IMR-90 (cell line): ENCODE measurements at regions not wholly inside any gene's neighbourhood (a gene's known extent, or its start where the extent isn't known, plus 50 kb on each side); places are given as distances from the start of the nearest gene placed in this dataset.

Source experiments
- ATAC-seq: fragments of 200-7000 bp; cut with Tn5 transposase; 2 replicates; pipeline ENCODE4 v1.9.1; 2020; ENCODE audit warnings: low read depth, mild to moderate bottlenecking, moderate library complexity
- BruUV-seq: library from RNA; stranded (reverse); fragments of 400-500 nt; replicated peaks from 2 replicates; lab custom pipeline; 2021; lab: Mats Ljungman, UMichigan
- CTCF ChIA-PET: fragments of 300-600 bp; formaldehyde crosslinking; extraction: SDS; loops from one replicate; lab custom pipeline; 2021; ENCODE audit warnings: antibody characterized with exemption; lab: Yijun Ruan, JAX
- POLR2A ChIA-PET: fragments of 300-600 bp; sonication (Branson Sonifier 250); formaldehyde crosslinking; loops from one replicate; lab custom pipeline; 2022; ENCODE audit warnings: antibody characterized with exemption; ENCODE audit not compliant: unreplicated experiment; lab: Charles Lee
- DNase-seq: peaks from one replicate; pipeline ENCODE4 v3.0.0; 2013
- H2AFZ ChIP-seq: replicated peaks from 2 replicates; pipeline ENCODE3; 2013; ENCODE audit warnings: low read length, mild to moderate bottlenecking; ENCODE audit not compliant: poor library complexity
- H2AK5ac ChIP-seq: 2 replicates; pipeline ENCODE4 v1.6.1; 2013; ENCODE audit warnings: low read depth, low read length, inconsistent platforms
- H2AK9ac ChIP-seq: replicated peaks from 2 replicates; pipeline ENCODE3; 2013; ENCODE audit warnings: mild to moderate bottlenecking, low read depth, low read length, moderate library complexity; ENCODE audit not compliant: poor library complexity
- H2BK120ac ChIP-seq: 2 replicates; pipeline ENCODE4 v1.6.1; 2013; ENCODE audit warnings: low read depth, low read length, inconsistent platforms
- H2BK15ac ChIP-seq: 3 replicates; pipeline ENCODE4 v1.6.1; 2013; ENCODE audit warnings: low read depth, low read length, inconsistent platforms
- H2BK20ac ChIP-seq: 2 replicates; pipeline ENCODE4 v1.6.1; 2013; ENCODE audit warnings: low read depth, mild to moderate bottlenecking, inconsistent platforms, low read length, moderate library complexity
- H2BK5ac ChIP-seq: 2 replicates; pipeline ENCODE4 v1.6.1; 2013; ENCODE audit warnings: mild to moderate bottlenecking, low read depth, low read length, inconsistent platforms; ENCODE audit not compliant: poor library complexity, severe bottlenecking
- H3K14ac ChIP-seq: replicated peaks from 2 replicates; pipeline ENCODE4 v1.6.1; 2013; ENCODE audit warnings: low read depth, low read length, inconsistent platforms
- H3K18ac ChIP-seq: 2 replicates; pipeline ENCODE4 v1.6.1; 2013; ENCODE audit warnings: low read depth, low read length, control low read depth
- H3K23ac ChIP-seq: 2 replicates; pipeline ENCODE4 v1.6.1; 2013; ENCODE audit warnings: low read depth, low read length, inconsistent platforms
- H3K27ac ChIP-seq: 2 replicates; pipeline ENCODE4 v1.5.1; 2013; ENCODE audit warnings: mild to moderate bottlenecking, control low read depth, low read length; ENCODE audit not compliant: insufficient read depth
- H3K27me3 ChIP-seq: 2 replicates; pipeline ENCODE4 v1.6.1; 2013; ENCODE audit warnings: low read length; ENCODE audit not compliant: control insufficient read depth, insufficient read depth
- H3K36me3 ChIP-seq: 2 replicates; pipeline ENCODE4 v1.6.1; 2013; ENCODE audit warnings: low read length, mixed read lengths; ENCODE audit not compliant: control insufficient read depth, insufficient read depth
- H3K4ac ChIP-seq: 2 replicates; pipeline ENCODE4 v1.6.1; 2013; ENCODE audit warnings: low read depth, low read length, inconsistent platforms
- H3K4me1 ChIP-seq: 2 replicates; pipeline ENCODE4 v1.6.1; 2013; ENCODE audit warnings: low read length, mixed read lengths; ENCODE audit not compliant: control insufficient read depth, insufficient read depth
- H3K4me2 ChIP-seq: 2 replicates; pipeline ENCODE4 v1.6.1; 2013; ENCODE audit warnings: low read depth, mild to moderate bottlenecking, control low read depth, low read length, moderate library complexity
- H3K4me3 ChIP-seq: 2 replicates; pipeline ENCODE4 v1.5.1; 2013; ENCODE audit warnings: low read depth, mild to moderate bottlenecking, control low read depth, low read length, moderate library complexity; ENCODE audit not compliant: insufficient read depth
- H3K56ac ChIP-seq: 2 replicates; pipeline ENCODE4 v1.6.1; 2013; ENCODE audit warnings: low read length, inconsistent platforms; ENCODE audit not compliant: insufficient read depth; ENCODE audit errors: extremely low read depth
- H3K79me1 ChIP-seq, 2 experiments: 2 replicates each; pipeline ENCODE4 v1.6.1; 2013; ENCODE audit warnings: low read length in 2 of 2, inconsistent platforms in 1 of 2, low read depth in 1 of 2
- H3K9ac ChIP-seq: 2 replicates; pipeline ENCODE4 v1.6.1; 2013; ENCODE audit warnings: low read depth, low read length, control low read depth
- H3K9me1 ChIP-seq: 2 replicates; pipeline ENCODE4 v1.6.1; 2013; ENCODE audit warnings: low read length, inconsistent platforms; ENCODE audit not compliant: insufficient read depth
- H3K9me3 ChIP-seq: 2 replicates; pipeline ENCODE4 v1.6.1; 2013; ENCODE audit warnings: low read length; ENCODE audit not compliant: control insufficient read depth, insufficient read depth
- H4K20me1 ChIP-seq: 2 replicates; pipeline ENCODE4 v1.6.1; 2013; ENCODE audit warnings: low read length, inconsistent platforms; ENCODE audit not compliant: insufficient read depth
- H4K5ac ChIP-seq: 2 replicates; pipeline ENCODE4 v1.6.1; 2013; ENCODE audit warnings: mild to moderate bottlenecking, low read depth, low read length, control low read depth
- H4K8ac ChIP-seq, 2 experiments: 2 replicates each; pipeline ENCODE4 v1.6.1; 2013; ENCODE audit warnings: low read depth in 2 of 2, low read length in 2 of 2, control low read depth in 1 of 2, inconsistent platforms in 1 of 2
- H4K91ac ChIP-seq: 2 replicates; pipeline ENCODE4 v1.6.1; 2013; ENCODE audit warnings: low read depth, low read length, inconsistent platforms; ENCODE audit not compliant: insufficient read depth
- BHLHE40 ChIP-seq: fragments of 150-350 bp; IDR thresholded peaks from 2 replicates; pipeline ENCODE4 v1.6.1; 2016; ENCODE audit warnings: mild to moderate bottlenecking, low read depth, low read length
- CEBPB ChIP-seq: IDR thresholded peaks from 2 replicates; pipeline ENCODE4 v1.6.1; 2012; ENCODE audit warnings: low read depth, low read length, improper control_type of control experiment
- CHD1 ChIP-seq: IDR thresholded peaks from 2 replicates; pipeline ENCODE4 v1.6.1; 2012; ENCODE audit warnings: low read depth, low read length, improper control_type of control experiment
- CTCF ChIP-seq: conservative IDR thresholded peaks from 2 replicates; pipeline ENCODE4 v1.5.1; 2012; ENCODE audit warnings: mild to moderate bottlenecking, low read depth, low read length, improper control_type of control experiment
- ELK1 ChIP-seq: fragments of 150-350 bp; IDR thresholded peaks from 2 replicates; pipeline ENCODE4 v1.6.1; 2016; ENCODE audit warnings: low read depth, mild to moderate bottlenecking, low read length, moderate library complexity, borderline replicate concordance
- FOS ChIP-seq: fragments of 150-350 bp; IDR thresholded peaks from 2 replicates; pipeline ENCODE4 v1.6.1; 2016; ENCODE audit warnings: low read depth, low read length
- MAFK ChIP-seq: IDR thresholded peaks from 2 replicates; pipeline ENCODE4 v1.6.1; 2012; ENCODE audit warnings: low read depth, low read length, improper control_type of control experiment
- MXI1 ChIP-seq: IDR thresholded peaks from 2 replicates; pipeline ENCODE4 v1.6.1; 2012; ENCODE audit warnings: low read depth, mild to moderate bottlenecking, low read length, moderate library complexity, borderline replicate concordance
- NFE2L2 ChIP-seq: fragments of 150-350 bp; IDR thresholded peaks from 2 replicates; pipeline ENCODE4 v1.6.1; 2016; ENCODE audit warnings: low read depth, mild to moderate bottlenecking, low read length
- POLR2A ChIP-seq: IDR thresholded peaks from 2 replicates; pipeline ENCODE4 v1.6.1; 2012; ENCODE audit warnings: mild to moderate bottlenecking, low read depth, low read length
- RAD21 ChIP-seq: IDR thresholded peaks from 2 replicates; pipeline ENCODE4 v1.6.1; 2012; ENCODE audit warnings: low read length, improper control_type of control experiment
- RCOR1 ChIP-seq: IDR thresholded peaks from 2 replicates; pipeline ENCODE4 v1.6.1; 2012; ENCODE audit warnings: mild to moderate bottlenecking, low read length, improper control_type of control experiment; ENCODE audit not compliant: insufficient replicate concordance
- RFX5 ChIP-seq: IDR thresholded peaks from 2 replicates; pipeline ENCODE4 v1.8.0; 2012; ENCODE audit warnings: low read depth, mild to moderate bottlenecking, low read length, moderate library complexity
- SMC3 ChIP-seq: fragments of 150-350 bp; IDR thresholded peaks from 2 replicates; pipeline ENCODE4 v1.6.1; 2016; ENCODE audit warnings: low read depth, mild to moderate bottlenecking, antibody characterized with exemption, low read length, moderate library complexity
- WGBS, 2 experiments: methylation state at CpG; one replicate each; pipeline versions ENCODE4 v1.1.5 to v1.1.7; 2013; ENCODE audit warnings: missing lambda C conversion rate in 2 of 2; ENCODE audit not compliant: insufficient read length in 1 of 2; ENCODE audit errors: extremely low coverage in 2 of 2; 5-methylcytosine and 5-hydroxymethylcytosine counted together
- dilution Hi-C: fragments of 300-500 bp; cut with HindIII; formaldehyde crosslinking; loops from one replicate; pipeline ENCODE4 v1.14.3; 2018; ENCODE audit warnings: low sequenced_read_pairs; ENCODE audit not compliant: unreplicated experiment
- in situ Hi-C: fragments of 300-500 bp; cut with MboI; formaldehyde crosslinking; loops from 3 replicates; pipeline ENCODE4 v1.14.3; 2019; ENCODE audit warnings: low sequenced_read_pairs, inconsistent platforms, mixed read lengths
- intact Hi-C: fragments of 100-400 bp; cut with micrococcal nuclease; formaldehyde crosslinking; loops from 2 replicates; pipeline ENCODE4 v1.10.0; 2022
- TF ChIP-seq, protein P1 (sequence below): fragments of 150-350 bp; IDR thresholded peaks from 2 replicates; pipeline ENCODE4 v1.6.1; 2017; ENCODE audit warnings: mild to moderate bottlenecking, antibody characterized with exemption, low read length, low read depth

DNA sequence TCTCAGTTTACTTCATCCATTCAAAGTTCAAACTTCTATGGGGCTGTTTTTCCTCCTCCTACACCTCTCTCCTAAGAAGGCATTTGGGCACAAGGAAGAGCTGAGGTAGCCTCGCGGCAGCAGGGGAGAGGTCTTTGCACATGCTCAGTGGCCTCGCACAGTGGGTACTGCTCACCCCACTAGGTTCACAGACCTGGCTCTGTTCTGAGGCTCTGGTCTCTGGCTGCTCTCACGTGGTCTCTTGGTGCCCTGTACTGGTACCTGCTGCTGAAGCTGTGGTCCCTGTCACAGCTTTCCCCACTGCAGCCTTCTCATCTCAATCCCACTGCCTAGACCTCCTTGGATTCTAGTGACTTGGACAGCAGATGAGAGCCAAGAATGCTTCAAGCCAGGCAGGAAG lies 134.7 kb upstream of the CRY1 start:
- DNase-seq (no peak), ATAC-seq (no peak)
- intact Hi-C loops, result no loop called here
- H3K9me3 ChIP-seq, result no peaks in the 10 kb centered on the region
- no peak overlapping the region for H2BK120ac ChIP-seq
- no peak overlapping the region for H2AFZ ChIP-seq
- H3K9ac ChIP-seq, result no peak overlapping the region
- H4K5ac ChIP-seq, result no peak overlapping the region
- dilution Hi-C loops, result no loop called here
- no TSS peak for BruUV-seq
- H3K4ac ChIP-seq, result no peak overlapping the region
- H4K91ac ChIP-seq, result no peak overlapping the region
- in situ Hi-C loops, result no loop called here
- H3K36me3 ChIP-seq, result no peaks in the 10 kb centered on the region
- H2BK15ac ChIP-seq, result no peak overlapping the region
- H2BK20ac ChIP-seq, result no peak overlapping the region
- no peak overlapping the region for H3K4me3 ChIP-seq
- POLR2A ChIA-PET, result no interaction called here
- no peak overlapping the region for H3K18ac ChIP-seq
- TF ChIP-seq MXI1, result no peak
- TF ChIP-seq MAFK, result no peak
- no peak for TF ChIP-seq SMC3
- no peak for TF ChIP-seq POLR2A
- no peak for TF ChIP-seq NFE2L2
- TF ChIP-seq RFX5, result no peak
- no peak for TF ChIP-seq RCOR1
- no peak for TF ChIP-seq CTCF
- TF ChIP-seq CHD1, result no peak
- TF ChIP-seq, protein P1, sequence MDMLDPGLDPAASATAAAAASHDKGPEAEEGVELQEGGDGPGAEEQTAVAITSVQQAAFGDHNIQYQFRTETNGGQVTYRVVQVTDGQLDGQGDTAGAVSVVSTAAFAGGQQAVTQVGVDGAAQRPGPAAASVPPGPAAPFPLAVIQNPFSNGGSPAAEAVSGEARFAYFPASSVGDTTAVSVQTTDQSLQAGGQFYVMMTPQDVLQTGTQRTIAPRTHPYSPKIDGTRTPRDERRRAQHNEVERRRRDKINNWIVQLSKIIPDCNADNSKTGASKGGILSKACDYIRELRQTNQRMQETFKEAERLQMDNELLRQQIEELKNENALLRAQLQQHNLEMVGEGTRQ, result no peak
- no peak for TF ChIP-seq ELK1
- no peak for TF ChIP-seq BHLHE40
- no peak for TF ChIP-seq FOS
- TF ChIP-seq RAD21, result no peak
- TF ChIP-seq CEBPB, result no peak
- H4K20me1 ChIP-seq, result no peaks in the 10 kb centered on the region
- H3K23ac ChIP-seq, result no peak overlapping the region
- no peak overlapping the region for H3K14ac ChIP-seq
- no peak overlapping the region for H4K8ac ChIP-seq
- peaks cover 4% of the 10 kb centered on the region for H3K4me1 ChIP-seq
- CTCF ChIA-PET, result no interaction called here
- no peaks in the 10 kb centered on the region for H3K9me1 ChIP-seq
- no peak overlapping the region for H2BK5ac ChIP-seq
- no peak overlapping the region for H2AK5ac ChIP-seq
- no peak overlapping the region for H3K27ac ChIP-seq
- no peak overlapping the region for H3K4me2 ChIP-seq
- peaks cover 8% of the 10 kb centered on the region for H3K27me3 ChIP-seq
- WGBS, 2 experiments, result no CpG with 5 or more reads among the region's 4 CpGs
- H3K56ac ChIP-seq, result no peak overlapping the region
- no peak overlapping the region for H2AK9ac ChIP-seq
- H3K79me1 ChIP-seq, result no peaks in the 10 kb centered on the region
